COR-L47 (cell line): ENCODE measurements at regions not wholly inside any gene's neighbourhood (a gene's known extent, or its start where the extent isn't known, plus 50 kb on each side); places are given as distances from the start of the nearest gene placed in this dataset.

ENCODE experiments used
- DNase-seq: peaks from one replicate; lab custom pipeline; 2025; lab: John Stamatoyannopoulos, UW

DNA sequence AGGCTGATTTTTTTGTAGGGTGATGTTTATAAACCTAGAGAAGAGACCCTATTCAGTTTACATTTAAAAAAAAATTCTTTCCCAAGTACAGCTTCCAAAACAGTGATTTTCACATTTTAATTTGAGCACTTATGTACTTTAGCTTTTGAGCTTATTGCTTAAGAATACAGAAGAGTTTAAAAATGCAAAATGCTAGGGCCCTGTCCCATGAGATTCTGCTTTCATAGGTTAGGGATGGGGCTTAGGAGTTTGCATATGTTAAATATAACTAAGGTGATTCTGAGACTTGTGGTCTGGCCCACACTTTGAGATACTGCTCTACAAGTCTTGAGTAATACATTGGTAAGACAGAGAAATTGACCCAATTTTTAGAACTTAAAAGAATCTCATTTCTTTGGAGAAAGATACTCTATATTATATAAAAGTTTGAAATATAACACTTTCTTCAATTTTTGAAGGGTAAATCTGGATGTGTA lies 137.3 kb upstream of the CWC22 start:
- no peak for DNase-seq

- DNase-seq, result no peak
Measured at GRCh38 chr2:180143633-180144337, 136.7 kb upstream of the CWC22 start.

DNA sequence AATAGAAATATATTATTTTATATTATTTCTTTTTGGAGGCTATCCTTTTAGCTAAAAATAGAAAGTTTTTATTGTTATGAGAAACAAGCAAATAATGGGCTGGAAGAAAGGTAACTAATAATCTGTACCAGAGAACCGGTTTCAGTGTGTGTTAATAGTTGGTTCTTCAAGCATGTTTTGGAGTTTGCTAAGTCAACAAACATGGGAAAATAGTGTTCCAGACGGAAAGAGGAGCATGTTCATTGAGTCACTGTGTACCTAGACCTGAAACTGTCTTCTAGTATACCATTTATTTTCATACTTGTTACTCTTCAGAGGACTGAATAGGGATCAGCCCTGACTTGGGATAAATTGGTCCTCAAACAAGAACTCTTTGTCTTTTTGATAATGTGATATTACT lies 134.5 kb upstream of the CWC22 start:
- no peak for DNase-seq

GRCh38 chr2:180133736-180134135 lies 126.6 kb upstream of the CWC22 start:
- DNase-seq, result no peak

GRCh38 chr2:180130403-180130802 lies 123.3 kb upstream of the CWC22 start:
- DNase-seq, result peak; percentile 47

DNA sequence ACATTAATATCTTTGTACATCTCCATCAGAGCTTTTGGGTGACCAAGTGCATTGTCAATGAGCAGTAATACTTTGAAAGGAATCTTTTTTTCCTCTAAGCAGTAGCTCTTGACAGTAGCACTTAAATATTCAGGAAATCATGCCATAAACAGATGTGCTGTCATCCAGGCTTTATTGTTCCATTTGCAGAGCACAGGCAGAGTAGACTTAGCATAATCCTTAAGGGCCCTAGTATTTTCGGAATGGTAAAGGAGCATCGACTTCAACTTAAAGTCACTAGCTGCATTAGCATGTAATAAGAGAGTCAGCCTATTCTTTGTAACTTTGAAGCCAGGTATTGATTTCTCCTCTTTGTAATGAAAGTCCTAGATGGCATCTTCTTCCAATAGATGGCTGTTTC lies 121.8 kb upstream of the CWC22 start:
- no peak for DNase-seq

- peak; percentile 90 for DNase-seq
Measured at GRCh38 chr2:180125245-180125962, 118.3 kb upstream of the CWC22 start.

DNA sequence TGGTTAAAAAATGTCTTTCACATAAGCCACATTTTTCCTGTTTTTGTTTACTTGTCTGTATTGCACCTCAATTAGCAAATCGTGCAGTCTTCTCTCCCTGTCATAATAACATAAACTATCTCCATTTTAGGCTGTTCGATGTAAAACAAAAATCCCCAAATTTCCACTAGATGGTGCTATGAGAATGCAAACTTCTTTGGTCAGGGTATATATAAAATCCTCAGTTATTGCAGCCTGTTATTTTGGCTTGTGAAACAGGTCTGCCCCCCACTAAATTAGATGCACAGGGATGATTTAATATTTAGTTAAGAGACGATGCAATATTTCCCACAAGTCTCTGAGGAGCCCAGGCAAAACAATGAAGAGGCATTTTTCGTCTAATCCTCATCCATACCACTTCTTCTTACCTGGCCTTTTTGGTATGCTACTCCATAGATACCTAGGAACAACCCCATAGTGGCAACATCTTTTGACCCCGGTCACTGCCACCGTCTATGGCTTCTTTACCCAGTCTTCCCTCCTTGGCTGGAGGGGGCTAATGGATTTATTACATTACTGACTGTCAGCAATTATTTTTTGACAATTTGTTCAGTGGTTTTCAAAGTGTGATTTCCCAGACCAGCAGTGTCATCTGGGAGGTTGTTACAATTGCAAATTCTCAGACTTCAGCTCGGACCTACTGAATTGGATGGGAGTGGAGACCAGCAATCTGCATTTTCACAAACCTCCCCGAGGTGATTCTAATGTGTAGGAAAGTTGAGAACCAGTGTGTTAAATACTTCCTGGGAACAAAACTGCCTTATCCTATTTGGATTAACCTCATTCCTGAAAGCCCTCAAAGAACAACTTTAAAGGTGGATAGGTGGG lies 117.4 kb upstream of the CWC22 start:
- peak; percentile 47 for DNase-seq

- DNase-seq, result no peak
Measured at GRCh38 chr2:180122874-180123273, 115.8 kb upstream of the CWC22 start.

DNA sequence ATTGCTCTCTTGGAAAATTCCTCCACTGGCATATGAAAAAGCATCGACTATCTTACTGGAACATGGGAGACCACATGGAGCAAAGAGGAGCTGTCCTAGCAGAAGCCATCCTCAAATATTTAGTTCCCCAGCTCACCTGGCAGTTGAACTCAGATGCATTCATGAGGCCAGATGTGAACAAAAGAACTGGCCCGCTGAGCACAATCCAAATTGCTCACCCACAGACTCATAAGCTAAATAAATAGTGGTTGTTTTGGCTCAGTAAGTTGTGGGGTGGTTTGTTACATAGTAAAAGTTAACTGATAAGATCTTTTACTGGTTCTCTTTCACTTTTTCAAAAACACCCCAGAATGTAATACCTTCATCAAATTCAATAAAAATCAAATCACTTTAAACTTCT lies 108.6 kb upstream of the CWC22 start:
- DNase-seq, result peak; percentile 14

DNA sequence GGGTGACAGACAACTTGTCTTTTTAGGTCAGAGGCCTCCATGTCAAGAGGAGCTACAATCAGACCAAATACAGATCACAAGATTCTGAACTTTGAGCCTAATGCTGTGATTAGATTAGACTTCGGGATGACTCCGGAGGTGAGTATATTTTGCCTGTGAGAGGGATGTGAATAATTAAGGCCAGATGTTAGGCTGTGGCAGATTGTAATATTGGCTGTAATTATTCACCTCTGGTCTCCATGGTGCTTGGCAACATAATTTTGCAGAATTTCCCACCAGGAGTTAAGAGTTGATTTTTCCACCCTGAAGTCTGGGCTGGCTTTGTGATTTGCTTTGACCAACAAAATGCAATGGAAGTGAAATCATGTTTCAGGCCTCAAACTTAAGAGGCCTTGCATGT lies 108.2 kb upstream of the CWC22 start:
- no peak for DNase-seq

- no peak for DNase-seq
Measured at GRCh38 chr2:180111901-180112300, 104.8 kb upstream of the CWC22 start.

- no peak for DNase-seq
Measured at GRCh38 chr2:180110469-180110868, 103.4 kb upstream of the CWC22 start.

DNA sequence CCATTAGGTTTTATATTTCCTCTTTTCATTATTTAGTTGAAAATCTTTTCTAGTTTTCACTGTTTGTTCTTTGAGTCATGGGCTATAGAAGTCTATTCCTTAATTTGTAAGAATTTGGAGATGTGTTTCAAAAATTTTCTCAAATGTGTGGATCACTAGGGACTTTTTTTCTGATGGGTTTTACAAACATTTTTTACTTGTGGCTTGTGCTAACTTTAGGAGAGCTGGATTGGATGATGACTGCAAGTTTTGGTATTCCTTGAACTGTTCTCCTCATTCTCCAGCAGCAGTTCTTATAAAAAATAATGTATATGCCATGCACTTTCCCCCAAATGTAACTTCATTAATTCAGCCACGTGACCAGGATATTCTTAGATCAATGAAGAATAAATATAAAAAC lies 94.7 kb upstream of the CWC22 start:
- no peak for DNase-seq

DNA sequence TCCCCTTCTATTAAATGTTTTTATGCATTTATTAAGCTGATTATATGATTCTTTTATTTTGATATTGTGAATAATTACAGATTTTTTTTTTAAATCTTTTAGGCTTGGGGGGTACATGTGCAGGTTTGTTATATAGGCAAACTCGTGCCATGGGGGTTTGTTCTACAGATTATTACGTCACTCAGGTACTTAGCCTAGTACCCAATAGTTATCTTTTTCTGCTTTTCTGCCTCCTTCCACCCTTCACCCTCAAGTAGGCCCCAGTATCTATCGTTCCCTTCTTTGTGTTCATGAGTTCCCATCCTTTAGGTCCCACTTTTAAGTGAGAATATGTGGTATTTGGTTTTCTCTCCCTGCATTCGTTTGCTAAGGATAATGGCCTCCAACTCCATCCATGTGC lies 92.2 kb upstream of the CWC22 start:
- no peak for DNase-seq

DNA sequence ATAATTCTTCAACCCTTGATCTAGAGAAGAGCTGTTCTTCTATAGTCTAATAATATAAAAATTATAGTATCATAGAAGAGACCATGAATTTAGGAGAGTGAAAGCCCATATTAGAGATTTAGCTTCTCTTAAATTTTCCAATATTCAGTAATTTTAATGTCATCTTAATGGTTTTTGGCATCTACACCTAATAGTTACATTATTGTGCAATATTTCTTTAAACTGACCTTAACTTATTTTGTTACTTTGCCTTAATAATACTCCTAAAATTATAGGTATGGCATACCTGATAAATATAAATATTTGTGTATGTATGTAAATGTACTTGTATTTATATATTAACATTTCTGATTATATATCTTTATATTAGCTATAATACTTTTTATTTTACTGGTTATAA lies 78.0 kb upstream of the CWC22 start:
- DNase-seq, result no peak

DNA sequence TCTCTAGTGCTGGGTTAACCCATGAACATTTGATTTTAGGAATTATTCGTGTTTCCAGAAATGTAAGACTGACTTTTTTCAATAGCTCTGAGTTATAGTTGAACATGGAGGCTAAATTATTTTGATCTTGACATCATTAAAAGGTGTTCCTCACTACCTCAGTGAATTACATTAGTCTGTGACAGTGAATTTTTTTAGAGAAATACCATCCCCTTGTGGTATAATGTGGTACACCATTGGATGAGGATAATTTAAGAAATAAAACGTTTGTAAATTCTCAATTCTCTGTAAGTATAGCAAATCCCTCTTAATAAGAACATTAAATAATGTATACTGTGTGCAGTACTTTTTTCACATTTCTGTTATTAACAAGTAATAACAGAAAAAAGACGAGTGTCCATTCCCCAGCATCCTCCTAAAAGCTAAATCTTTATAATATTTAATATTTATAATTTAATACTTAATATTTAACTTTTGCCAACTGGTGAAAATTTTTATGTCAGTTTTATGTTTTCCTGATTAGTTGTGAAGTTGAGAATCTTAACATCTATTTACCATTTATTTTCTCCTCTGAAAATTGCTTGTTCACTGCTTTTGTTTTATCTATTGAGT lies 70.3 kb upstream of the CWC22 start:
- DNase-seq, result peak; percentile 8

DNA sequence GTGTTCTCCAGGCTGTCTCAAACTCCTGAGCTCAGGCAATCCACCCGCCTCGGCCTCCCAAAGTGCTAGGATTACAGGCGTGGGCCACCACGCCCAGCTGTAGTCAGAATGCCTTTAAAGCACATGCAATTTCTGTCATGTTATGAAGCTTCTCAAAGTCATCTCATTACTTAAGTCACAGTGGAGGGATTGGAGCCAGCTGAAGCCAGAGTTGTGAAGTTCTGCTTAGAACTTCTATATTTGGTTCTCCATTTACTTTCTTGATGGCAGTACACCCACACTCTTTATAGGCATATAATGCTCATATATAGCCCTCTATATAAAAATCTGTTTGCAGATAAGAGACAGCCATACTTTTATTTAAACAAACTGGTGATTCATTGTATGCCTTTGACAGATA lies 68.8 kb upstream of the CWC22 start:
- DNase-seq, result no peak

DNA sequence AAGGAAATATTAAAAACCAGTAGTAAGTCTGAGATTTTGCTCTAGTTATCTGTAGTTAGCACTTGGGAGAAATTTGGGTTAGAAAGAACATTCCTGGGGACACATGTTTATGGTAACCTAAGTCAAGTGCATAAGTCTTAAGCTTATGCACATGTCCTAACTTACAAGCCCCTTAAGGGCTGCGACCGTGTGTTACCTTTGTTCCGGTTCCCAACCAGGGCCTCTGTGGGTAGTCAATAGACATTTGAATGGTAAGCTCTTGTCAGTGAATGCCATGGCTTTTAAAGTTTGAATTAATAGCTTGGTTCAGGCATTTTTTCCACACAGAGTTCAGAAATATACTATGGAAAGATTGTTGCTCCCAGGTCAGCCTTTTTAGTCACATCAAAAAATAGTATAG lies 64.7 kb upstream of the CWC22 start:
- no peak for DNase-seq

DNA sequence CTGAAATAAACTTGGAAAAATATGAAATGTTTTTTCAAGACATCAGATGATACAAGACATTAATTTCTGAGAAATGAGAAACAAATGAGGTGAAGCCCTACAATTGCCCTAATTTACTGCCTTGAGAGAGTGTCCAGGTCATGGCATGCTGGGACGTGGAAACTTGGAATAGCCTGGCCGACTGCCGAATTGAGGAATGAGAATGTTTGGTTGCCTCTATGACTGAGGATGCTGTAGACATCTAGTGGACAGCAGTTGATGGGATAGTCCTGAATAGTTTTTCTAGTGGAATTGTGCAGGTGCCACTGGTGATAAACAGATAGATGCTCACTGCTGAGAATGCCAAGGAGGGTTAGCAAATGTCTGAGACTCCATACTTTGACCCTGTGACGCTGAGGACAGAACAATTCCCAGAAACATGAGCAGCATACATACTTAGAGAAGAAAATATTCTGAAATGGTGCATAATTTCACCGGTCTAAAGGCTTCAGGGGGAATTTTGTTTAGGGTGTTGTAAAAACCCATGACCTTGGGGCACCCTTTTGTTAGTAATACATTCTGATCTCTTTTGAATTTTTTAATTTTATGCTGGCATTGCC lies 56.5 kb upstream of the CWC22 start:
- DNase-seq, result no peak

DNA sequence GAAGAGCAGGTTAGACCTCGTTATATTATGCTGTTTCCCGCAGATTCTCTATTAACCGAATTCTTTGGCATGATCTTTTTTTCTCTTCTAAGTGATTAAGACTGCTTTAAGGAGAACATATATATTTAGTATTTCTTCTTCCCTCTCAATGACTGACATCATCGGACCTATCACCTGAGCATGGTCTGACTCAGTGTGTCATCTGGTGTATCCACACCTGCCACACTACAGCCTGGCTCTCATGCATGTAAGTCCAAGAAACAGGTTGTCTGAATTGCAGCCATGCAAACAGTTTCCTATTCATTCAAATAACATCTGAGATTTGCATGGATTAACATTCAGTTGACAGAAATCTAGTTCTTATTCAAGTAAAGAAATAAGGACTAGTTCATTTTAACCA lies 55.1 kb upstream of the CWC22 start:
- no peak for DNase-seq

GRCh38 chr2:180061546-180061945 lies 54.4 kb upstream of the CWC22 start:
- no peak for DNase-seq
